ENCODE measurements at regions not wholly inside any gene's neighbourhood (a gene's known extent, or its start where the extent isn't known, plus 50 kb on each side); places are given as distances from the start of the nearest gene placed in this dataset.

DNA sequence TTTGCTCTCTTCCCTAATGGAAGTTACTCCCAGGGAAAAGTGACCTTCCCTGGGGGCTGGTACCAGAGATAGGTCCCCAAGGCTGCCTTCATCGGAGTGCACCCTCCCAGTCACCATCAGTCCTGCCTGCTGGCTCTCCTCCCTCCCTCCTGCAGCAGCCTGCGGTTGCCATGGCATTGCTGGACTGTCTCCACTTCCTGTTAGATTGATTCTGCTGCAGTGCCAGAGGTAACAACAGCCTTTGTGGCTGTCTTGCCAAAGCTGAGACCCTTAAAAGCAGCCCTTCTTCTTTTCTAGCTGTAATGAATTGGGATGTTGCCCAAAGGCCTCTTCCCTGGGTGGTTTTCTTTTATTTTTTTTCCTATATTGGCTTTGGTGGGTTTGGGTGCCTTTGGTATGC lies 78.1 kb upstream of the PRLR start:
- TF ChIP-seq, protein P1, sequence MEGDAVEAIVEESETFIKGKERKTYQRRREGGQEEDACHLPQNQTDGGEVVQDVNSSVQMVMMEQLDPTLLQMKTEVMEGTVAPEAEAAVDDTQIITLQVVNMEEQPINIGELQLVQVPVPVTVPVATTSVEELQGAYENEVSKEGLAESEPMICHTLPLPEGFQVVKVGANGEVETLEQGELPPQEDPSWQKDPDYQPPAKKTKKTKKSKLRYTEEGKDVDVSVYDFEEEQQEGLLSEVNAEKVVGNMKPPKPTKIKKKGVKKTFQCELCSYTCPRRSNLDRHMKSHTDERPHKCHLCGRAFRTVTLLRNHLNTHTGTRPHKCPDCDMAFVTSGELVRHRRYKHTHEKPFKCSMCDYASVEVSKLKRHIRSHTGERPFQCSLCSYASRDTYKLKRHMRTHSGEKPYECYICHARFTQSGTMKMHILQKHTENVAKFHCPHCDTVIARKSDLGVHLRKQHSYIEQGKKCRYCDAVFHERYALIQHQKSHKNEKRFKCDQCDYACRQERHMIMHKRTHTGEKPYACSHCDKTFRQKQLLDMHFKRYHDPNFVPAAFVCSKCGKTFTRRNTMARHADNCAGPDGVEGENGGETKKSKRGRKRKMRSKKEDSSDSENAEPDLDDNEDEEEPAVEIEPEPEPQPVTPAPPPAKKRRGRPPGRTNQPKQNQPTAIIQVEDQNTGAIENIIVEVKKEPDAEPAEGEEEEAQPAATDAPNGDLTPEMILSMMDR (conservative IDR thresholded peaks at IDR 0.05; ENCODE audit: low read length) = no peak
- no peak for DNase-seq (ENCODE audit: low read depth)
- H3K4me3 ChIP-seq (ENCODE audit: low read length) = no peak overlapping the region

DNA sequence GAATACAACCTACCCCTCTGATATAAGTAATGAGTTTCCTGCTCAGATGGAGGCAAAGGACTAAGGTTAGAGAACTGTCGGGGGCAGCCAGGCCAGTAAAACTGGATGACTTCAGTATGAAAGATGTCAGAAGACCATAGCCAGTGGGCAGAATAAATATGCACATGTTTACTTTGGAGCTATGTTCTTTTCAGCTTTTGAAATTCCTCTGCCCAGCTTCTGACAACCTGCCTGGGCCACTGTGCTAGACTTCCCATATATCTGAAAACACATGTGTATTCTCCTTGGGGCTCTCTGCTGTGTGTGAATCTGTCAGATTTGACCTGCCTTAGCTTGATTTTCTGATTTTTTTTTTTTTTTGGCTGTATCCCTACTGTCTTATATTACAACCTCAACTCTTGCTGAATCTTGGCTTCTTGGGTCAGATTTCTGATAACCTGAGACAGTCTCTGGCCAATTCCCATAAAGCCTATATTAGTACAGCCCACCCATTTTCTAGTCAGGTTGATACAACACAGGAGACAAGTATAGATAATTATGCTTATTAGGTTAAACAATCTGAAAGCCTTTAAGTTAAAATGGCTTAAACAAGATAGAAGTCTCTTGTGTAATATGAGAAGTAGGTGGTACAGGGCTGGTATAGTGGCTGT lies 76.6 kb upstream of the PRLR start:
- DNase-seq (ENCODE audit: low read depth) = no peak
- H3K4me3 ChIP-seq (ENCODE audit: low read length) = no peak overlapping the region
- TF ChIP-seq, protein P1 (conservative IDR thresholded peaks at IDR 0.05; ENCODE audit: low read length) = no peak

DNA sequence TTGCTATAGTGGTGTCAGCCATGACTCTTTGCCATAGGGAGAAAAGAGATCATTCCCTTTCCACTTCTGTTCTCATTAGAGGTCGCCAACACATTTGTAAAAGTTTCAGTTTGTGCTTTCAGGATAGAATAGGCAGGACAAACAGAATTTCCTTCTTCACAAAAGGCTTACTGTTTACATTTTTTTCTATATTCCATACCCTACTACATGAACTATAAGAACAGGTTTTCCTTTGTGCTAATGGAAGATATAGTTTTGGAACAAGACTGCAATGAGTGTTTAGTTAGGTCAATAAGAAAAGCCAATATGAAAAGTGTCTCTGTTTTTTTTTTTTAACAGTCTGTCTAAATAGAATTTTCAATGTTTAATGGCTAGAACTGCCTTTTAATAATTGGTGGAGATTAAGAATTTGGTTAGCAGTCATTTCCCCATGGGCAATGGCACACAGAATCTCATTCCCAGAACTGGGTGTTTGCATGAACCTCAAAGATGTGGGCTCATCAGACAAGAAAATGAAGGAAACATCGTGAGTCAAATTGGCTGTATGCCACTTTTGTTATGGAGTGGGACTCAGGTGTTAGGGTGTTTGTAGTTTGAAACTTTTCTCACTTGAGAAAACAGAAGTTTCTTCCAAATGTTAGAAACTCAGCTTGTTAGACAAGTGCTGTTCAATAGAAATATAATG lies 75.2 kb upstream of the PRLR start:
- H3K4me3 ChIP-seq (ENCODE audit: low read length) = no peak overlapping the region
- TF ChIP-seq, protein P1 (conservative IDR thresholded peaks at IDR 0.05; ENCODE audit: low read length) = no peak
- DNase-seq (ENCODE audit: low read depth) = no peak

DNA sequence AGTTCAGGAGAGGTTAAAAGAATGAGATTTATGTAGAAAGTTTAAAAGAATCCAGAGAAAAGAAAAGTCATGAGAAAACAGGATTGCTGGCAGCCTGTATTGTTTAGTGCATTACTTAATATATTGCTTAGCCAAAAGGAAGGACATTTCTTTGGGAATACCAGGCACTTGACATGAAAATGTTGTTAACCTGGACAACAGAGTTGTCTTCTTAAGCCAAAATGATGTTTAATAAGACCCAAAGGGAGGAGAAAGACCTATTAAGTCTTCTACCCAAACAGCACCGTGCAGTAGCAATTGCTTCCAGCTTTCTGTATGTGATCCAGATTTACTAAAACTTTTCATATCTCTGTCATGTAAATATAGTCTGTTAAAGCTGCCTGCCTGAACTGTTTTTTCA lies 74.0 kb upstream of the PRLR start:
- no peak for DNase-seq (ENCODE audit: low read depth)
- TF ChIP-seq, protein P1 (conservative IDR thresholded peaks at IDR 0.05; ENCODE audit: low read length) = no peak
- no peak overlapping the region for H3K4me3 ChIP-seq (ENCODE audit: low read length)

DNA sequence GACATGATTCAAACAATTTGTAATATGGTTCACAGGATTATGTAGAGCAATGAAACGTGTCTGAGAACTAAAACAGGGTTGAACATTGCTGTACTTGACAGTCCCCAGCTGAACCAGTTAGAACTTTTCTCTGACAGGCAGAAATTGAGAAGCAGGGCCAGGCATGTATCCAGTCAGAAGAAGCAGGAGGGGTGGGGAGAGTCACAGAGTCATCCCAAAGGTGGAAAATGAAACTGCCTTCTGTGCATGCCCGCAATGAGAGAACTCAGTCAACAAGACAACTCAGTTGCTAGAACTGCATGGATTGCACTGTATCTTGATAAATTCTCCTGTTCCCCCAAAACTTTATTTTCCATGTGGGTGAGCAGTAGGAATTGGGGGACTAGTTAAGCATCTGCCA lies 72.9 kb upstream of the PRLR start:
- DNase-seq (ENCODE audit: low read depth) = no peak
- TF ChIP-seq, protein P1 (conservative IDR thresholded peaks at IDR 0.05; ENCODE audit: low read length) = no peak
- no peak overlapping the region for H3K4me3 ChIP-seq (ENCODE audit: low read length)

DNA sequence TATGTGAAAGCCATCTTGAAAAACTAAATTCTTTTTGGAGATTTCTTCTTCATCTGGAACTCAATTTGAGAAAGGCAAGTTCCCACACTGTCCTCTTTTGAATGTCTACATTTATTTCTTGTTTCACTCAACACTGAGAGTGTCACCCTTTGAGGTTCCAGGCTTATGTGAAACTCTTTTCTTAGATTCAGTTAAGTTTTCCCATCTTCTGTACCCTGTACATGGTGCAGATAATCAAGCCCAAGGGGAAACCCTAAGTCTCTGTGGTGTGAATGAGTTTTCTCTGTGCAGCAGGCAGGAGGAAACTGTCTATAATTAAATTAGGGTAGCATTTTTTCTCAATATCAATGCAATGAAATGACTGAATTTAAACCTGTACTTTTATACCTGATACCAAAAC lies 72.3 kb upstream of the PRLR start:
- no peak for DNase-seq (ENCODE audit: low read depth)
- TF ChIP-seq, protein P1 (conservative IDR thresholded peaks at IDR 0.05; ENCODE audit: low read length) = no peak
- no peak overlapping the region for H3K4me3 ChIP-seq (ENCODE audit: low read length)

DNA sequence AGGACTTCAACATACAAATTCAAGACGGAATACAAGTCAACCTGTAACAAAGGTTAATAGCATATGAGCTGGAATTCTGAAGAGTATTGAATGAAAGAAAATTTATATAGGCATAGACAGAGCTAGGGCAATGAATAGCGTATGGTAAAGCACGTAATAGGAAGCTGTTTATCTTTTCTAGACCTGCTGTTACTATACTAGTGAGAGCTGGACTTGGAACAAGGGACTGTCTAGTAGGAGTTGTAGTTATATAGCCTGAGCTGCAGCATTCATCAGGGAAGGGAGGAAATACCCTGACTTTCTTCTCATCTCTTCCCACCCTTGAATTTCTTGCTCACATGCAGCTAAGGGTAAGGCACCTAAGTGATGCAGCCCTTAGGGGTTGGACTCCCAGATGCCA lies 67.5 kb upstream of the PRLR start:
- no peak for DNase-seq (ENCODE audit: low read depth)
- H3K4me3 ChIP-seq (ENCODE audit: low read length) = no peak overlapping the region
- TF ChIP-seq, protein P1 (conservative IDR thresholded peaks at IDR 0.05; ENCODE audit: low read length) = no peak
